Upper lobe of left lung (tissue), 4 donors: ENCODE measurements at regions not wholly inside any gene's neighbourhood (a gene's known extent, or its start where the extent isn't known, plus 50 kb on each side); places are given as distances from the start of the nearest gene placed in this dataset.

Source experiments
- CTCF ChIP-seq, 6 experiments: fragments of 450-650 bp in 4 of 6; fragments of 200-600 bp in 2 of 6; sonication (generic) in 2 of 6; IDR thresholded peaks; one replicate each; pipeline ENCODE4 v1.5.1; 2016 to 2019; ENCODE audit warnings: antibody characterized with exemption in 6 of 6
- POLR2A ChIP-seq, 4 donors: fragments of 450-650 bp; IDR thresholded peaks; one replicate each; pipeline ENCODE4 v1.5.1; 2016 to 2017; ENCODE audit warnings: antibody characterized with exemption in 4 of 4, mild to moderate bottlenecking in 2 of 4

GRCh38 chr17:14489986-14490385 lies 189.1 kb downstream of the HS3ST3B1 start:
- TF ChIP-seq CTCF (IDR thresholded peaks at IDR 0.05): no peak
- no peak for TF ChIP-seq POLR2A (IDR thresholded peaks at IDR 0.05)
